Vagina (tissue), 2 donors: ENCODE measurements at regions not wholly inside any gene's neighbourhood (a gene's known extent, or its start where the extent isn't known, plus 50 kb on each side); places are given as distances from the start of the nearest gene placed in this dataset.
"Not testable (repeated sequence)": the region's sequence is repeated elsewhere in the genome, so short reads cannot be mapped to it uniquely, and the experiment has no call there.

Experiments
- POLR2A ChIP-seq, 2 donors: fragments of 450-650 bp; IDR thresholded peaks; one replicate each; pipeline ENCODE4 v1.6.1; 2017; ENCODE audit warnings: antibody characterized with exemption in 2 of 2, mild to moderate bottlenecking in 2 of 2, moderate library complexity in 2 of 2
- TF ChIP-seq, protein P1 (sequence below), 3 experiments: fragments of 450-650 bp in 2 of 3; fragments of 200-600 bp in 1 of 3; sonication (generic) in 1 of 3; IDR thresholded peaks; one replicate each; pipeline ENCODE4 v1.5.1; 2017 to 2019; ENCODE audit warnings: antibody characterized with exemption in 3 of 3, mild to moderate bottlenecking in 2 of 3, moderate library complexity in 2 of 3

DNA sequence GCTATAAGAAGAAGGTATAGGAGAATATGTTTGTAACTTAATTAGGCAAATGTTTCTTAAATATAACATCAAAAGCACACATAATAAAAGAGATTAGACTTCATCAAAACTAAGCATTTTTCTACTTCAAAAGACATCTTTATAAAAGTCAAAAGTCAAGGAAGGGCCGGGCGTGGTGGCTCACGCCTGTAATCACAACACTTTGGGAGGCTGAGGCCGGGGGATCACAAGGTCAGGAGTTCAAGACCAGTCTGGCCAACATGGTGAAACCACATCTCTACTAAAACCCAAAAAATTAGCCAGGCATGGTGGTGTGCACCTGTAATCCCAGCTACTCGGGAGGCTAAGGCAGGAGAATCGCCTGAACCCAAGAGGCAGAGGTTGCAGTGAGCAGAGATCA, 951.0 kb upstream of the C9orf72 start:
- TF ChIP-seq, protein P1, sequence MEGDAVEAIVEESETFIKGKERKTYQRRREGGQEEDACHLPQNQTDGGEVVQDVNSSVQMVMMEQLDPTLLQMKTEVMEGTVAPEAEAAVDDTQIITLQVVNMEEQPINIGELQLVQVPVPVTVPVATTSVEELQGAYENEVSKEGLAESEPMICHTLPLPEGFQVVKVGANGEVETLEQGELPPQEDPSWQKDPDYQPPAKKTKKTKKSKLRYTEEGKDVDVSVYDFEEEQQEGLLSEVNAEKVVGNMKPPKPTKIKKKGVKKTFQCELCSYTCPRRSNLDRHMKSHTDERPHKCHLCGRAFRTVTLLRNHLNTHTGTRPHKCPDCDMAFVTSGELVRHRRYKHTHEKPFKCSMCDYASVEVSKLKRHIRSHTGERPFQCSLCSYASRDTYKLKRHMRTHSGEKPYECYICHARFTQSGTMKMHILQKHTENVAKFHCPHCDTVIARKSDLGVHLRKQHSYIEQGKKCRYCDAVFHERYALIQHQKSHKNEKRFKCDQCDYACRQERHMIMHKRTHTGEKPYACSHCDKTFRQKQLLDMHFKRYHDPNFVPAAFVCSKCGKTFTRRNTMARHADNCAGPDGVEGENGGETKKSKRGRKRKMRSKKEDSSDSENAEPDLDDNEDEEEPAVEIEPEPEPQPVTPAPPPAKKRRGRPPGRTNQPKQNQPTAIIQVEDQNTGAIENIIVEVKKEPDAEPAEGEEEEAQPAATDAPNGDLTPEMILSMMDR (IDR thresholded peaks at IDR 0.05): not testable (repeated sequence)
- not testable (repeated sequence) for TF ChIP-seq POLR2A (IDR thresholded peaks at IDR 0.05)
